ENCODE measurements at regions not wholly inside any gene's neighbourhood (a gene's known extent, or its start where the extent isn't known, plus 50 kb on each side); places are given as distances from the start of the nearest gene placed in this dataset.
"Not testable (repeated sequence)": the region's sequence is repeated elsewhere in the genome, so short reads cannot be mapped to it uniquely, and the experiment has no call there.

- H3K4me1 ChIP-seq (replicated peaks in 1 of 2; ENCODE audit: control insufficient read depth in 2 of 2, insufficient read depth in 2 of 2, low read length in 2 of 2); H3K4me3 ChIP-seq; POLR2A ChIA-PET; BruUV-seq (replicated peaks); H3K36me3 ChIP-seq (ENCODE audit: control insufficient read depth, insufficient read depth, low read length); H3K27me3 ChIP-seq (ENCODE audit: control insufficient read depth in 2 of 2, insufficient read depth in 2 of 2, low read length in 2 of 2); H3K4me2 ChIP-seq (ENCODE audit: insufficient read depth, low read length); DNase-seq (ENCODE audit: extremely low read depth in 1 of 4, low spot score in 3 of 4); intact Hi-C loops (cut with micrococcal nuclease); H3K79me2 ChIP-seq (ENCODE audit: control insufficient read depth, insufficient read depth, low read length); H4K20me1 ChIP-seq (replicated peaks; ENCODE audit: control insufficient read depth, insufficient read depth, low read length); ATAC-seq; H3K9ac ChIP-seq (ENCODE audit: insufficient read depth in 1 of 2, low read depth in 2 of 2, low read length in 2 of 2); H3K9me3 ChIP-seq (replicated peaks; ENCODE audit: control insufficient read depth, insufficient read depth, low read depth, low read length); CTCF ChIA-PET (ENCODE audit: low intra/inter-chr PET ratio); H3K27ac ChIP-seq (ENCODE audit: extremely low read depth, low read depth, low read length); FAIRE-seq; H2AFZ ChIP-seq (ENCODE audit: low read depth, low read length); H3K9me1 ChIP-seq (ENCODE audit: control insufficient read depth, insufficient read depth, low read length); in situ Hi-C loops (cut with MboI): not testable (repeated sequence)
- 53% methylated on average over 8 of the region's 19 CpGs for WGBS (ENCODE audit: insufficient coverage, low coverage, missing lambda C conversion rate)
Measured at GRCh38 chr17:20843261-20843660, 199.6 kb downstream of the USP22 start.

- H3K36me3 ChIP-seq (ENCODE audit: control insufficient read depth, insufficient read depth, low read length); CTCF ChIA-PET (ENCODE audit: low intra/inter-chr PET ratio); intact Hi-C loops (cut with micrococcal nuclease); H3K9me3 ChIP-seq (replicated peaks; ENCODE audit: control insufficient read depth, insufficient read depth, low read depth, low read length); in situ Hi-C loops (cut with MboI); FAIRE-seq; H4K20me1 ChIP-seq (replicated peaks; ENCODE audit: control insufficient read depth, insufficient read depth, low read length); H3K27me3 ChIP-seq (ENCODE audit: control insufficient read depth in 2 of 2, insufficient read depth in 2 of 2, low read length in 2 of 2); H3K4me2 ChIP-seq (ENCODE audit: insufficient read depth, low read length); BruUV-seq (replicated peaks); H3K9me1 ChIP-seq (ENCODE audit: control insufficient read depth, insufficient read depth, low read length); H3K4me3 ChIP-seq; H3K9ac ChIP-seq (ENCODE audit: insufficient read depth in 1 of 2, low read depth in 2 of 2, low read length in 2 of 2); H3K4me1 ChIP-seq (replicated peaks in 1 of 2; ENCODE audit: control insufficient read depth in 2 of 2, insufficient read depth in 2 of 2, low read length in 2 of 2); POLR2A ChIA-PET; H3K79me2 ChIP-seq (ENCODE audit: control insufficient read depth, insufficient read depth, low read length); H3K27ac ChIP-seq (ENCODE audit: extremely low read depth, low read depth, low read length); H2AFZ ChIP-seq (ENCODE audit: low read depth, low read length): not testable (repeated sequence)
- DNase-seq (ENCODE audit: extremely low read depth in 1 of 4, low spot score in 3 of 4) = peak; percentile 18 to 47 (median 20)
- no CpG with 5 or more reads among the region's 74 CpGs for WGBS (ENCODE audit: insufficient coverage, low coverage, missing lambda C conversion rate)
- peak; percentile 99 for ATAC-seq
Measured at GRCh38 chr17:20843799-20844553, 198.8 kb downstream of the USP22 start.
